Tibial artery (tissue), 4 donors: ENCODE measurements at regions not wholly inside any gene's neighbourhood (a gene's known extent, or its start where the extent isn't known, plus 50 kb on each side); places are given as distances from the start of the nearest gene placed in this dataset.
A peak's percentile ranks its signal among the peaks of the same experiment; 100 is the strongest.

Experiments
- DNase-seq, 2 donors: peaks; one replicate each; pipeline ENCODE4 v3.0.0-alpha.2; 2019
- H3K27ac ChIP-seq, 2 donors: fragments of 200-600 bp; sonication (generic) in 1 of 2; 1 replicate in 1 of 2; 2 replicates in 1 of 2; pipeline ENCODE4 v1.5.1; 2018 to 2019; ENCODE audit warnings: mild to moderate bottlenecking in 1 of 2
- H3K27me3 ChIP-seq, 2 donors: fragments of 200-600 bp; sonication (generic) in 1 of 2; one replicate each; pipeline versions ENCODE4 v1.5.1 to v1.6.0; 2016 to 2019
- H3K36me3 ChIP-seq, 3 donors: fragments of 200-600 bp; sonication (generic) in 2 of 3; one replicate each; pipeline ENCODE4 v1.5.1; 2016 to 2019; ENCODE audit warnings: mild to moderate bottlenecking in 2 of 3
- H3K4me1 ChIP-seq, 4 donors: fragments of 200-600 bp; sonication (generic) in 2 of 4; 1 replicate in 3 of 4; 2 replicates in 1 of 4; pipeline ENCODE4 v1.5.1; 2016 to 2019
- H3K4me3 ChIP-seq, 2 donors: fragments of 200-600 bp; sonication (generic) in 1 of 2; 1 replicate in 1 of 2; 2 replicates in 1 of 2; pipeline ENCODE4 v1.5.1; 2018 to 2019; ENCODE audit warnings: mild to moderate bottlenecking in 2 of 2
- H3K9me3 ChIP-seq, 3 donors: fragments of 200-600 bp; sonication (generic) in 1 of 3; one replicate each; pipeline ENCODE4 v1.5.1; 2016 to 2019
- CTCF ChIP-seq, 2 experiments: fragments of 200-600 bp in 1 of 2; fragments of 450-650 bp in 1 of 2; IDR thresholded peaks; one replicate each; pipeline ENCODE4 v1.5.1; 2017 to 2019; ENCODE audit warnings: antibody characterized with exemption in 2 of 2, mild to moderate bottlenecking in 1 of 2, moderate library complexity in 1 of 2
- intact Hi-C: fragments of 100-400 bp; cut with DNase I; formaldehyde crosslinking; loops from one replicate; pipeline ENCODE4 v1.15.0; 2023; ENCODE audit warnings: low total_unique reads

GRCh38 chr6:139973669-139974344 lies 599.4 kb upstream of the CITED2 start:
- intact Hi-C loops: loop anchor here (10.0 kb wide), 1 partner anchor 599 kb away; the partner anchor contains the start of gene CITED2
- H3K4me3 ChIP-seq: no peak overlapping the region

GRCh38 chr6:139972116-139972515 lies 597.7 kb upstream of the CITED2 start:
- Histone ChIP-seq H3K4me3 (no peak overlapping the region), H3K4me1 (peaks cover 0 to 20% (median 8%) of the 10 kb centered on the region in 4 donors), H3K36me3 (no peaks in the 10 kb centered on the region), H3K27me3 (no peaks in the 10 kb centered on the region), H3K9me3 (no peaks in the 10 kb centered on the region), H3K27ac (no peak overlapping the region)
- intact Hi-C loops: loop anchor here (10.0 kb wide), 1 partner anchor 597 kb away; the partner anchor contains the start of gene CITED2
- no peak for DNase-seq
- no peak for TF ChIP-seq CTCF (IDR thresholded peaks at IDR 0.05)

More at GRCh38 chr6:139973669-139974344, 599.4 kb upstream of the CITED2 start:
- Histone ChIP-seq H3K36me3 (no peaks in the 10 kb centered on the region), H3K27ac (peak overlapping the region; percentile 36 to 40), H3K4me1 (peaks cover 0 to 30% (median 10%) of the 10 kb centered on the region in 4 donors), H3K27me3 (no peaks in the 10 kb centered on the region), H3K9me3 (no peaks in the 10 kb centered on the region)
- TF ChIP-seq CTCF (IDR thresholded peaks at IDR 0.05): no peak
- DNase-seq: no peak

GRCh38 chr6:139970591-139970991 lies 596.1 kb upstream of the CITED2 start:
- TF ChIP-seq CTCF (IDR thresholded peaks at IDR 0.05): no peak
- no peaks in the 10 kb centered on the region for H3K36me3 ChIP-seq
- no peak overlapping the region for H3K27ac ChIP-seq
- H3K27me3 ChIP-seq: no peaks in the 10 kb centered on the region
- no peak overlapping the region for H3K4me3 ChIP-seq
- no peak for DNase-seq
- no peaks in the 10 kb centered on the region for H3K9me3 ChIP-seq
- intact Hi-C loops: loop anchor here (10.0 kb wide), 1 partner anchor 596 kb away; the partner anchor contains the start of gene CITED2
- peaks cover 0 to 23% (median 10%) of the 10 kb centered on the region in 4 donors for H3K4me1 ChIP-seq

- Histone ChIP-seq H3K4me1 (peaks cover 0 to 26% (median 10%) of the 10 kb centered on the region in 4 donors), H3K9me3 (no peaks in the 10 kb centered on the region), H3K27me3 (no peaks in the 10 kb centered on the region), H3K4me3 (no peak overlapping the region), H3K27ac (no peak overlapping the region), H3K36me3 (no peaks in the 10 kb centered on the region)
- DNase-seq: no peak
- no peak for TF ChIP-seq CTCF (IDR thresholded peaks at IDR 0.05)
- intact Hi-C loops: no loop called here
These were observed 593.0 kb upstream of the CITED2 start for GRCh38 chr6:139967497-139967896.

- peaks cover 0 to 29% (median 10%) of the 10 kb centered on the region in 4 donors for H3K4me1 ChIP-seq
- no peak for TF ChIP-seq CTCF (IDR thresholded peaks at IDR 0.05)
- H3K4me3 ChIP-seq: no peak overlapping the region
- H3K36me3 ChIP-seq: no peaks in the 10 kb centered on the region
- no peaks in the 10 kb centered on the region for H3K9me3 ChIP-seq
- intact Hi-C loops: no loop called here
- DNase-seq: no peak
- H3K27me3 ChIP-seq: no peaks in the 10 kb centered on the region
- H3K27ac ChIP-seq: no peak overlapping the region
These were observed 590.9 kb upstream of the CITED2 start for GRCh38 chr6:139965393-139965792.
